Keratinocyte (primary cell): ENCODE measurements at regions not wholly inside any gene's neighbourhood (a gene's known extent, or its start where the extent isn't known, plus 50 kb on each side); places are given as distances from the start of the nearest gene placed in this dataset.

Experiments used
- DNase-seq: peaks from one replicate; pipeline ENCODE4 v3.0.0-alpha.2; 2011; ENCODE audit warnings: low read depth, missing footprints, low spot score
- FAIRE-seq: peaks from 2 replicates; lab custom pipeline; 2011; peaks lifted over from hg19 to GRCh38; lab: Jason Lieb, UNC
- H2AFZ ChIP-seq: 2 replicates; pipeline ENCODE4 v1.6.0; 2012; ENCODE audit warnings: low read length, control low read depth, inconsistent platforms; ENCODE audit not compliant: control insufficient read depth
- H3K27ac ChIP-seq: 2 replicates; pipeline ENCODE4 v1.5.1; 2011; ENCODE audit warnings: low read length; ENCODE audit not compliant: control insufficient read depth, insufficient read depth
- H3K27me3 ChIP-seq: 3 replicates; pipeline ENCODE4 v1.6.0; 2011; ENCODE audit warnings: low read length; ENCODE audit not compliant: control insufficient read depth, insufficient read depth; ENCODE audit errors: extremely low read depth
- H3K36me3 ChIP-seq, 2 experiments: 2 replicates in 1 of 2; 3 replicates in 1 of 2; pipeline ENCODE4 v1.5.1; 2011; ENCODE audit warnings: low read length in 2 of 2, mild to moderate bottlenecking in 1 of 2; ENCODE audit not compliant: control insufficient read depth in 2 of 2, insufficient read depth in 2 of 2; ENCODE audit errors: extremely low read depth in 1 of 2
- H3K4me1 ChIP-seq: 3 replicates; pipeline ENCODE4 v1.5.1; 2011; ENCODE audit warnings: low read length; ENCODE audit not compliant: control insufficient read depth, insufficient read depth; ENCODE audit errors: extremely low read depth
- H3K4me2 ChIP-seq: 3 replicates; pipeline ENCODE4 v1.6.0; 2011; ENCODE audit warnings: low read depth, low read length; ENCODE audit not compliant: control insufficient read depth, insufficient read depth; ENCODE audit errors: extremely low read depth
- H3K4me3 ChIP-seq, 3 experiments: fragments of 200-600 bp in 1 of 3; sonication (generic) in 1 of 3; 2 replicates in 2 of 3; 3 replicates in 1 of 3; pipeline ENCODE4 v1.5.1; 2011 to 2016; ENCODE audit warnings: low read length in 3 of 3, mild to moderate bottlenecking in 3 of 3, control low read depth in 2 of 3, inconsistent platforms in 1 of 3, low read depth in 1 of 3, mixed read lengths in 1 of 3, mixed run types in 1 of 3, moderate library complexity in 1 of 3; ENCODE audit not compliant: control insufficient read depth in 2 of 3, insufficient read depth in 2 of 3; ENCODE audit errors: extremely low read depth in 1 of 3
- H3K79me2 ChIP-seq: 2 replicates; pipeline ENCODE4 v1.6.0; 2012; ENCODE audit warnings: low read length; ENCODE audit not compliant: control insufficient read depth, insufficient read depth
- H3K9ac ChIP-seq: 3 replicates; pipeline ENCODE4 v1.6.0; 2011; ENCODE audit warnings: low read length; ENCODE audit not compliant: control insufficient read depth, insufficient read depth; ENCODE audit errors: extremely low read depth
- H3K9me1 ChIP-seq: 3 replicates; pipeline ENCODE4 v1.6.0; 2011; ENCODE audit warnings: low read length; ENCODE audit not compliant: control insufficient read depth, insufficient read depth; ENCODE audit errors: extremely low read depth
- H3K9me3 ChIP-seq: 2 replicates; pipeline ENCODE4 v1.5.1; 2012; ENCODE audit warnings: low read depth, low read length; ENCODE audit not compliant: control insufficient read depth
- H4K20me1 ChIP-seq: 3 replicates; pipeline ENCODE4 v1.6.0; 2011; ENCODE audit warnings: low read length; ENCODE audit not compliant: control insufficient read depth, insufficient read depth; ENCODE audit errors: extremely low read depth
- CTCF ChIP-seq, 3 experiments: IDR thresholded peaks in 1 of 3; conservative IDR thresholded peaks in 1 of 3; optimal IDR thresholded peaks in 1 of 3; 2 replicates in 2 of 3; 3 replicates in 1 of 3; pipeline versions ENCODE3 to v1.5.1; 2011; ENCODE audit warnings: low read length in 3 of 3, mild to moderate bottlenecking in 3 of 3, moderate library complexity in 2 of 3, control low read depth in 1 of 3, inconsistent platforms in 1 of 3; ENCODE audit not compliant: insufficient read depth in 2 of 3; ENCODE audit errors: extremely low read depth in 1 of 3
- EZH2 ChIP-seq: IDR thresholded peaks from one replicate; pipeline ENCODE4 v1.6.1; 2012; ENCODE audit warnings: inconsistent platforms, mild to moderate bottlenecking, low read length, moderate library complexity
- dilution Hi-C: fragments of 300-500 bp; cut with MboI; formaldehyde crosslinking; loops from one replicate; pipeline ENCODE4 v1.7.0; 2020; ENCODE audit warnings: low sequenced_read_pairs; ENCODE audit not compliant: extremely low pct_ligation_motif_present

- H2AFZ ChIP-seq: no peak overlapping the region
- no peaks in the 10 kb centered on the region for H3K9me3 ChIP-seq
- H3K4me1 ChIP-seq: no peaks in the 10 kb centered on the region
- no peak overlapping the region for H3K4me2 ChIP-seq
- no peaks in the 10 kb centered on the region for H3K9me1 ChIP-seq
- H4K20me1 ChIP-seq: no peaks in the 10 kb centered on the region
- H3K79me2 ChIP-seq: no peaks in the 10 kb centered on the region
- FAIRE-seq: no peak
- no peaks in the 10 kb centered on the region for H3K36me3 ChIP-seq
- no peaks in the 10 kb centered on the region for H3K27me3 ChIP-seq
- no peak overlapping the region for H3K27ac ChIP-seq
- no peak for TF ChIP-seq EZH2
- TF ChIP-seq CTCF (optimal IDR thresholded peaks at IDR 0.05 in 1 of 3, IDR thresholded peaks at IDR 0.05 in 1 of 3, conservative IDR thresholded peaks at IDR 0.05 in 1 of 3; ENCODE audit: extremely low read depth in 1 of 3, insufficient read depth in 2 of 3, low read length in 3 of 3): no peak
- no peak for DNase-seq
- H3K9ac ChIP-seq: no peak overlapping the region
- no peak overlapping the region for H3K4me3 ChIP-seq
- dilution Hi-C loops: no loop called here
These were observed 160.6 kb upstream of the RPS6KA3 start for GRCh38 chrX:20427173-20427770.

- no peak for FAIRE-seq
- H3K9me1 ChIP-seq: no peaks in the 10 kb centered on the region
- dilution Hi-C loops: no loop called here
- H3K4me3 ChIP-seq: no peak overlapping the region
- H2AFZ ChIP-seq: no peak overlapping the region
- no peaks in the 10 kb centered on the region for H3K27me3 ChIP-seq
- H4K20me1 ChIP-seq: no peaks in the 10 kb centered on the region
- H3K4me1 ChIP-seq: no peaks in the 10 kb centered on the region
- TF ChIP-seq EZH2 (no peak), CTCF (optimal IDR thresholded peaks at IDR 0.05 in 1 of 3, IDR thresholded peaks at IDR 0.05 in 1 of 3, conservative IDR thresholded peaks at IDR 0.05 in 1 of 3; ENCODE audit: extremely low read depth in 1 of 3, insufficient read depth in 2 of 3, low read length in 3 of 3) (no peak)
- H3K9me3 ChIP-seq: no peaks in the 10 kb centered on the region
- H3K4me2 ChIP-seq: no peak overlapping the region
- H3K79me2 ChIP-seq: no peaks in the 10 kb centered on the region
- no peak for DNase-seq
- H3K9ac ChIP-seq: no peak overlapping the region
- no peaks in the 10 kb centered on the region for H3K36me3 ChIP-seq
- H3K27ac ChIP-seq: no peak overlapping the region
These were observed 155.0 kb upstream of the RPS6KA3 start for GRCh38 chrX:20421697-20422096.
